Neural progenitor cell (in vitro differentiated cells): ENCODE measurements at regions not wholly inside any gene's neighbourhood (a gene's known extent, or its start where the extent isn't known, plus 50 kb on each side); places are given as distances from the start of the nearest gene placed in this dataset.

Source experiments
- DNase-seq: peaks from one replicate; pipeline ENCODE4 v3.0.0-alpha.2; 2016; ENCODE audit warnings: low spot score
- H2AFZ ChIP-seq: fragments of 200-600 bp; sonication (generic); replicated peaks from 2 replicates; pipeline ENCODE4 v1.6.1; 2016; ENCODE audit warnings: antibody characterized with exemption
- H3F3A ChIP-seq: fragments of 200-600 bp; sonication (generic); 2 replicates; pipeline ENCODE4 v1.6.1; 2016; ENCODE audit warnings: antibody characterized with exemption, low read depth
- H3K27ac ChIP-seq: fragments of 200-600 bp; sonication (generic); 2 replicates; pipeline ENCODE4 v1.5.1; 2016; ENCODE audit warnings: mild to moderate bottlenecking
- H3K27me3 ChIP-seq: fragments of 200-600 bp; sonication (generic); 2 replicates; pipeline ENCODE4 v1.6.1; 2016; ENCODE audit warnings: mild to moderate bottlenecking, moderate library complexity
- H3K36me3 ChIP-seq: fragments of 200-600 bp; sonication (generic); 2 replicates; pipeline ENCODE4 v1.5.1; 2016
- H3K4me1 ChIP-seq: fragments of 200-600 bp; sonication (generic); 2 replicates; pipeline ENCODE4 v1.6.1; 2016; ENCODE audit warnings: mixed run types
- H3K4me2 ChIP-seq: fragments of 200-600 bp; sonication (generic); 2 replicates; pipeline ENCODE4 v1.6.1; 2016
- H3K4me3 ChIP-seq: fragments of 200-600 bp; sonication (generic); 2 replicates; pipeline ENCODE4 v1.5.1; 2016
- H3K79me2 ChIP-seq: fragments of 200-600 bp; sonication (generic); 2 replicates; pipeline ENCODE4 v1.6.1; 2016; ENCODE audit warnings: low read depth
- H3K9ac ChIP-seq: fragments of 200-600 bp; sonication (generic); 2 replicates; pipeline ENCODE4 v1.6.1; 2016
- H3K9me3 ChIP-seq: fragments of 200-600 bp; sonication (generic); 2 replicates; pipeline ENCODE4 v1.5.1; 2016; ENCODE audit warnings: low read depth
- H4K20me1 ChIP-seq: fragments of 200-600 bp; sonication (generic); 2 replicates; pipeline ENCODE4 v1.6.1; 2016; ENCODE audit warnings: low read depth
- H3K27ac Mint-ChIP-seq: 3 replicates; pipeline ENCODE4 v1.8.0; 2021; ENCODE audit warnings: mixed read lengths
- H3K27me3 Mint-ChIP-seq: 2 replicates; pipeline ENCODE4 v1.8.0; 2022; ENCODE audit warnings: low read depth, mild to moderate bottlenecking, inconsistent platforms, moderate library complexity, mixed read lengths; ENCODE audit not compliant: insufficient read depth
- H3K36me3 Mint-ChIP-seq: 3 replicates; pipeline ENCODE4 v1.8.0; 2021; ENCODE audit warnings: mixed read lengths
- H3K4me1 Mint-ChIP-seq: 3 replicates; pipeline ENCODE4 v1.8.0; 2021; ENCODE audit warnings: mixed read lengths
- H3K4me3 Mint-ChIP-seq: 3 replicates; pipeline ENCODE4 v1.8.0; 2021; ENCODE audit warnings: mild to moderate bottlenecking, moderate library complexity, mixed read lengths
- H3K9me3 Mint-ChIP-seq: 3 replicates; pipeline ENCODE4 v1.8.0; 2020; ENCODE audit warnings: mixed read lengths
- CTCF ChIP-seq: fragments of 200-600 bp; sonication (generic); IDR thresholded peaks from 2 replicates; pipeline ENCODE4 v1.5.1; 2017; ENCODE audit warnings: antibody characterized with exemption, mild to moderate bottlenecking
- EZH2 ChIP-seq: fragments of 200-600 bp; sonication (generic); IDR thresholded peaks from 2 replicates; pipeline ENCODE4 v1.6.1; 2017; ENCODE audit warnings: antibody characterized with exemption, mild to moderate bottlenecking, moderate library complexity
- EZH2phosphoT487 ChIP-seq: fragments of 200-600 bp; sonication (generic); IDR thresholded peaks from 2 replicates; pipeline ENCODE4 v1.6.1; 2017; ENCODE audit warnings: antibody characterized with exemption

- Histone ChIP-seq H3K4me2 (no peak overlapping the region), H3K4me3 (no peak overlapping the region), H3F3A (no peaks in the 10 kb centered on the region), H3K36me3 (no peaks in the 10 kb centered on the region), H3K4me1 (no peaks in the 10 kb centered on the region), H3K27me3 (no peaks in the 10 kb centered on the region), H3K27ac (no peak overlapping the region), H3K79me2 (no peaks in the 10 kb centered on the region), H3K9me3 (no peaks in the 10 kb centered on the region), H2AFZ (no peak overlapping the region), H3K9ac (no peak overlapping the region), H4K20me1 (no peaks in the 10 kb centered on the region)
- H3K9me3 Mint-ChIP-seq: no peaks in the 10 kb centered on the region
- no peak overlapping the region for H3K27ac Mint-ChIP-seq
- peaks cover 2% of the 10 kb centered on the region for H3K27me3 Mint-ChIP-seq
- no peak overlapping the region for H3K4me3 Mint-ChIP-seq
- no peaks in the 10 kb centered on the region for H3K36me3 Mint-ChIP-seq
- DNase-seq: no peak
- TF ChIP-seq EZH2phosphoT487 (no peak), CTCF (no peak), EZH2 (no peak)
- H3K4me1 Mint-ChIP-seq: no peaks in the 10 kb centered on the region
Observed at GRCh38 chr17:13725288-13725990, 123.7 kb upstream of the HS3ST3A1 start.

- H3K4me3 ChIP-seq: no peak overlapping the region
- H3K27me3 Mint-ChIP-seq: peaks cover 2% of the 10 kb centered on the region
- no peaks in the 10 kb centered on the region for H3K79me2 ChIP-seq
Observed at GRCh38 chr17:13727441-13728171, 125.9 kb upstream of the HS3ST3A1 start.

GRCh38 chr17:13728781-13729180, 127.1 kb upstream of the HS3ST3A1 start:
- no peak for TF ChIP-seq EZH2phosphoT487
- no peak for TF ChIP-seq CTCF
- TF ChIP-seq EZH2: no peak
- no peak overlapping the region for H3K4me3 Mint-ChIP-seq
- no peak for DNase-seq
- Histone ChIP-seq H3K9me3 (no peaks in the 10 kb centered on the region), H3K27me3 (no peaks in the 10 kb centered on the region), H3K4me2 (no peak overlapping the region), H3K9ac (no peak overlapping the region), H2AFZ (no peak overlapping the region), H3K4me3 (no peak overlapping the region), H4K20me1 (no peaks in the 10 kb centered on the region), H3K4me1 (no peaks in the 10 kb centered on the region), H3F3A (no peaks in the 10 kb centered on the region), H3K79me2 (no peaks in the 10 kb centered on the region), H3K36me3 (no peaks in the 10 kb centered on the region), H3K27ac (no peak overlapping the region)
- H3K36me3 Mint-ChIP-seq: no peaks in the 10 kb centered on the region
- peaks cover 5% of the 10 kb centered on the region for H3K9me3 Mint-ChIP-seq
- peaks cover 2% of the 10 kb centered on the region for H3K27me3 Mint-ChIP-seq
- H3K27ac Mint-ChIP-seq: no peak overlapping the region
- no peaks in the 10 kb centered on the region for H3K4me1 Mint-ChIP-seq

More at GRCh38 chr17:13727441-13728171, 125.9 kb upstream of the HS3ST3A1 start:
- no peak overlapping the region for H3K4me2 ChIP-seq
- Mint-ChIP-seq H3K4me3 (no peak overlapping the region), H3K9me3 (peaks cover 5% of the 10 kb centered on the region), H3K4me1 (no peaks in the 10 kb centered on the region), H3K36me3 (no peaks in the 10 kb centered on the region), H3K27ac (no peak overlapping the region)
- no peak overlapping the region for H3K27ac ChIP-seq
- TF ChIP-seq CTCF (no peak), EZH2phosphoT487 (no peak), EZH2 (no peak)
- no peak overlapping the region for H3K9ac ChIP-seq
- no peak for DNase-seq
- no peaks in the 10 kb centered on the region for H3F3A ChIP-seq
- H4K20me1 ChIP-seq: no peaks in the 10 kb centered on the region
- H3K27me3 ChIP-seq: no peaks in the 10 kb centered on the region
- H3K9me3 ChIP-seq: no peaks in the 10 kb centered on the region
- no peaks in the 10 kb centered on the region for H3K4me1 ChIP-seq
- H2AFZ ChIP-seq: no peak overlapping the region
- H3K36me3 ChIP-seq: no peaks in the 10 kb centered on the region
